WTC11 (cell line): ENCODE measurements at regions not wholly inside any gene's neighbourhood (a gene's known extent, or its start where the extent isn't known, plus 50 kb on each side); places are given as distances from the start of the nearest gene placed in this dataset.

Experiments used
- ATAC-seq: fragments of 200-7000 bp; cut with Tn5 transposase; 2 replicates; pipeline ENCODE4 v1.10.0; 2021; ENCODE audit warnings: mild to moderate bottlenecking, moderate library complexity
- CTCF ChIA-PET: fragments of 300-600 bp; sonication (Branson Sonifier 250); formaldehyde crosslinking; loops from one replicate; lab custom pipeline; 2021; ENCODE audit warnings: antibody characterized with exemption; lab: Charles Lee
- POLR2A ChIA-PET: fragments of 350-600 bp; sonication (Branson Sonifier 250); formaldehyde crosslinking; loops from one replicate; lab custom pipeline; 2021; ENCODE audit warnings: antibody characterized with exemption; lab: Charles Lee
- DNase-seq: peaks from one replicate; pipeline ENCODE4 v3.0.0; 2021; ENCODE audit warnings: low spot score
- H3K27ac Mint-ChIP-seq: 2 replicates; pipeline ENCODE4 v1.8.0; 2021; ENCODE audit warnings: mixed read lengths
- H3K27me3 Mint-ChIP-seq: 2 replicates; pipeline ENCODE4 v1.8.0; 2021; ENCODE audit warnings: low read depth, mild to moderate bottlenecking, moderate library complexity, mixed read lengths
- H3K36me3 Mint-ChIP-seq: 2 replicates; pipeline ENCODE4 v1.8.0; 2021; ENCODE audit warnings: mixed read lengths
- H3K4me1 Mint-ChIP-seq: 2 replicates; pipeline ENCODE4 v1.8.0; 2022; ENCODE audit warnings: mixed read lengths
- H3K4me3 Mint-ChIP-seq: 2 replicates; pipeline ENCODE4 v1.8.0; 2021; ENCODE audit warnings: mild to moderate bottlenecking, moderate library complexity, mixed read lengths
- H3K9me3 Mint-ChIP-seq: 2 replicates; pipeline ENCODE4 v1.8.0; 2021; ENCODE audit warnings: mixed read lengths
- AFF4 ChIP-seq: sonication (generic); formaldehyde crosslinking; IDR thresholded peaks from 2 replicates; pipeline ENCODE4 v1.8.1; 2023; ENCODE audit warnings: mild to moderate bottlenecking, missing genetic modification reagents, borderline replicate concordance
- AR ChIP-seq: fragments of 250-450 bp; sonication (Bioruptor Pico); IDR thresholded peaks from 2 replicates; pipeline ENCODE4 v1.9.0; 2021; ENCODE audit warnings: mild to moderate bottlenecking
- ATF6 ChIP-seq: sonication (generic); formaldehyde crosslinking; IDR thresholded peaks from 2 replicates; pipeline ENCODE4 v1.8.1; 2023; ENCODE audit warnings: mild to moderate bottlenecking, missing genetic modification reagents
- CBFB ChIP-seq: sonication (generic); formaldehyde crosslinking; IDR thresholded peaks from 2 replicates; pipeline ENCODE4 v1.8.1; 2022; ENCODE audit warnings: mild to moderate bottlenecking, low read depth, missing genetic modification reagents
- CREB1 ChIP-seq: sonication (generic); formaldehyde crosslinking; IDR thresholded peaks from 2 replicates; pipeline ENCODE4 v1.8.0; 2023; ENCODE audit warnings: mild to moderate bottlenecking, missing genetic modification reagents
- CTCF ChIP-seq: fragments of 200-600 bp; IDR thresholded peaks from 2 replicates; pipeline ENCODE4 v1.8.0; 2022; ENCODE audit warnings: antibody characterized with exemption
- E2F1 ChIP-seq: sonication (generic); formaldehyde crosslinking; IDR thresholded peaks from 2 replicates; pipeline ENCODE4 v1.8.0; 2022; ENCODE audit warnings: mild to moderate bottlenecking, missing genetic modification reagents
- GABPB1 ChIP-seq: sonication (generic); formaldehyde crosslinking; IDR thresholded peaks from 2 replicates; pipeline ENCODE4 v1.8.1; 2023; ENCODE audit warnings: mild to moderate bottlenecking, missing genetic modification reagents
- IRF2 ChIP-seq: sonication (generic); formaldehyde crosslinking; IDR thresholded peaks from 2 replicates; pipeline ENCODE4 v1.8.0; 2022; ENCODE audit warnings: low read depth, missing genetic modification reagents, borderline replicate concordance
- OVOL2 ChIP-seq: fragments of 250-450 bp; sonication (Bioruptor Pico); IDR thresholded peaks from 2 replicates; pipeline ENCODE4 v1.9.0; 2021; ENCODE audit warnings: mild to moderate bottlenecking, borderline replicate concordance
- RELA ChIP-seq: sonication (generic); formaldehyde crosslinking; IDR thresholded peaks from 2 replicates; pipeline ENCODE4 v1.8.1; 2022; ENCODE audit warnings: missing genetic modification reagents, mild to moderate bottlenecking, borderline replicate concordance
- SMAD3 ChIP-seq: sonication (generic); formaldehyde crosslinking; IDR thresholded peaks from 2 replicates; pipeline ENCODE4 v1.8.0; 2022; ENCODE audit warnings: missing genetic modification reagents, mild to moderate bottlenecking, borderline replicate concordance
- SOX15 ChIP-seq: fragments of 250-450 bp; sonication (Bioruptor Pico); IDR thresholded peaks from 2 replicates; pipeline ENCODE4 v1.9.0; 2021; ENCODE audit warnings: mild to moderate bottlenecking
- TEAD1 ChIP-seq: sonication (generic); formaldehyde crosslinking; IDR thresholded peaks from 2 replicates; pipeline ENCODE4 v1.8.0; 2022; ENCODE audit warnings: mild to moderate bottlenecking, missing genetic modification reagents
- TP53 ChIP-seq: sonication (generic); formaldehyde crosslinking; IDR thresholded peaks from 2 replicates; pipeline ENCODE4 v1.8.1; 2023; ENCODE audit warnings: mild to moderate bottlenecking, missing genetic modification reagents
- ZNF219 ChIP-seq: sonication (generic); formaldehyde crosslinking; IDR thresholded peaks from 2 replicates; pipeline ENCODE4 v1.8.0; 2023; ENCODE audit warnings: missing genetic modification reagents, mild to moderate bottlenecking, borderline replicate concordance
- ZNF281 ChIP-seq: sonication (generic); formaldehyde crosslinking; IDR thresholded peaks from 2 replicates; pipeline ENCODE4 v1.8.0; 2023; ENCODE audit warnings: mild to moderate bottlenecking, missing genetic modification reagents
- ZNF532 ChIP-seq: fragments of 250-450 bp; sonication (Bioruptor Pico); IDR thresholded peaks from 2 replicates; pipeline ENCODE4 v1.9.0; 2021; ENCODE audit warnings: mild to moderate bottlenecking, borderline replicate concordance

GRCh38 chr3:5401002-5401401, 213.5 kb downstream of the EDEM1 start (continued):
- no peak for TF ChIP-seq ATF6
- TF ChIP-seq TP53 (CRISPR knock-in tag), result no peak
- no peak for TF ChIP-seq RELA (CRISPR knock-in tag)
- no peak for TF ChIP-seq GABPB1 (CRISPR knock-in tag)
- TF ChIP-seq CREB1 (CRISPR knock-in tag), result no peak

- ATAC-seq, result no peak
- POLR2A ChIA-PET, result no interaction called here
- Mint-ChIP-seq H3K4me3 (no peak overlapping the region), H3K27me3 (no peaks in the 10 kb centered on the region; the same call in 1 of the 2 replicates), H3K27ac (no peak overlapping the region), H3K4me1 (no peaks in the 10 kb centered on the region), H3K36me3 (peaks cover 15% of the 10 kb centered on the region; the same call in 1 of the 2 replicates), H3K9me3 (peaks cover 79% of the 10 kb centered on the region)
- CTCF ChIA-PET, result no interaction called here
- DNase-seq, result no peak
- TF ChIP-seq SMAD3 (no peak), CTCF (no peak), AR (CRISPR knock-in tag) (no peak), ZNF219 (CRISPR knock-in tag) (no peak), AFF4 (no peak), OVOL2 (no peak), CBFB (CRISPR knock-in tag) (no peak), ZNF281 (CRISPR knock-in tag) (no peak), ZNF532 (CRISPR knock-in tag) (no peak), IRF2 (CRISPR knock-in tag) (no peak), SOX15 (CRISPR knock-in tag) (no peak), E2F1 (no peak), TEAD1 (CRISPR knock-in tag) (no peak)
Measured at GRCh38 chr3:5404718-5405117, 217.2 kb downstream of the EDEM1 start.
